IPS-NIHi11 (cell line): ENCODE measurements at regions not wholly inside any gene's neighbourhood (a gene's known extent, or its start where the extent isn't known, plus 50 kb on each side); places are given as distances from the start of the nearest gene placed in this dataset.
"Not testable (repeated sequence)": the region's sequence is repeated elsewhere in the genome, so short reads cannot be mapped to it uniquely, and the experiment has no call there.

Source experiments
- DNase-seq: peaks from one replicate; pipeline ENCODE4 v3.0.0; 2012; ENCODE audit warnings: mixed read lengths, low spot score

- no peak for DNase-seq
Observed at GRCh38 chr9:94033383-94033782, 50.9 kb upstream of the PTPDC1 start.

GRCh38 chr9:94031946-94032345, 52.3 kb upstream of the PTPDC1 start:
- DNase-seq, result no peak

- DNase-seq, result no peak
Observed at GRCh38 chr9:94031380-94031779, 52.9 kb upstream of the PTPDC1 start.

DNA sequence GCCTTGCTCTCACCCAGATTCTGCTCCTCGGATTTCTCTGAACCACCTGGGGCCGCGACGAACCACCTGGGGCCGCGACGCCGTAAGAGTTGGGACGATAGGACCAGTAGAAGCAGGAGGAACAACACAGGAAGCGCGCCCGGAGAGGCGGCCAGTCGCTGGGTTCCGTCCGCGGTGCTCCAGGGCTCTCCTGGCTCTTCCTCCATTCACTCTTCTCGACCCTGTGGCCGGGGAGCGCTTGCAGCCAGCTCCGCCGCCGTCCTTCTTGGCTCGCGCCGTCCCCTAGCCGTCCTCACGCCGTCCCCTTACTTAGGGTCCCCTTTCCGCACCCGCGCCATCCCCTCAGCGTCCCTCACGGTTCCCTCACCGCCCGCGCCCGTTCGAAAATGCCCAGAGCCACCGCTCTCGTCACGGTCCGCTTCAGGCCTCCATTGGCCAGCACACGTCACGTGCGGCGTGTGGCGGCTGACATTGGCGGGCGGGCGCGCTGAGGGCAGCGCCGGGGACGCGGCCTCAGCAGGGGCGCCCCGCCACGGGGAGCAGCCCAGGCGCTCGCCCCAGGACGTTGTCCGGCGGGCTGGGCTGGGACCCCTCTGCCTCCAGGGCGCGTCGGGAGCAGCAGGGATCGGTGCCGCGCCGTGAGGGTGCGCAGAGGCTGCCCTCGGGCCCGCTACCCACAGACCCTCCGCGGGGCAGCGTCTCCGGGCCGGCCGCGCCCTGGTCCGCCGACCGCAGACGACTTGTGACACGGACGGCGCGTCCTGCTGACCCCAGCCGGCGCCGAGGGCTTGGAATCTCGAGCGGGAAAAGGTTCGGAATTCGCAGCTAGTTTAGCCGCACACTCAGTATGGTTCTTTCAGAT, 53.7 kb upstream of the PTPDC1 start:
- DNase-seq, result peak; percentile 96

- DNase-seq, result no peak
Observed at GRCh38 chr9:94029932-94030317, 54.3 kb upstream of the PTPDC1 start.

- DNase-seq, result no peak
Observed at GRCh38 chr9:94026816-94027215, 57.4 kb upstream of the PTPDC1 start.

DNA sequence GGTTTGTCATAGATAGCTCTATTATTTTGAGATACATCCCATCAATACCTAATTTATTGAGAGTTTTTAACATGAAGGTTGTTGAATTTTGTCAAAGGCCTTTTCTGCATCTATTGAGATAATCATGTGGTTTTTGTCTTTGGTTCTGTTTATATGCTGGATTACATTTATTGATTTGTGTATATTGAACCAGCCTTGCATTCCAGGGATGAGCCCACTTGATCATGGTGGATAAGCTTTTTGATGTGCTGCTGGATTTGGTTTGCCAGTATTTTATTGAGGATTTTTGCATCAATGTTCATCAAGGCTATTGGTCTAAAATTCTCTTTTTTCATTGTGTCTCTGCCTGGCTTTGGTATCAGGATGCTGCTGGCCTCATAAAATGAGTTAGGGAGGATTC, 61.8 kb upstream of the PTPDC1 start:
- DNase-seq, result not testable (repeated sequence)

GRCh38 chr9:94020836-94021235, 63.4 kb upstream of the PTPDC1 start:
- DNase-seq, result not testable (repeated sequence)

DNA sequence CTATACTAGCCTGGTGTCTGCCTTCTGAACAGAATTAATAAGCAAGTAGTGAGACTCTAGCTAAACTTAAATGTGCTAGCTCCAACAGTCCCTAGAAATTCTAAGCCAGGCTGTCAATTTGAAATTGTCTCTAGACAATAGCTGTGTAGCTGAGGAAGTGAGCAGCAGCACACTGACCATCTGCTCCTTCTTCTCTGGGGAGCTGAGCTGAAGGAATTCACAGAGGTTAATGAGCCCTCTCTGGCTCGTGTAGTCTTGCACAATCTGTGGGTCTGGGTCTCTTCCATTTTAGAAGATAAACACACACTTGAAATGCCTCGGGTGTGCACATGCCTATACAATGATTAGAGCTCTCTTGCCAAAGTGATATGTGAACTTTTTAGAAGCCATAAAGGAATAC, 63.5 kb upstream of the BARX1 start:
- DNase-seq, result no peak

DNA sequence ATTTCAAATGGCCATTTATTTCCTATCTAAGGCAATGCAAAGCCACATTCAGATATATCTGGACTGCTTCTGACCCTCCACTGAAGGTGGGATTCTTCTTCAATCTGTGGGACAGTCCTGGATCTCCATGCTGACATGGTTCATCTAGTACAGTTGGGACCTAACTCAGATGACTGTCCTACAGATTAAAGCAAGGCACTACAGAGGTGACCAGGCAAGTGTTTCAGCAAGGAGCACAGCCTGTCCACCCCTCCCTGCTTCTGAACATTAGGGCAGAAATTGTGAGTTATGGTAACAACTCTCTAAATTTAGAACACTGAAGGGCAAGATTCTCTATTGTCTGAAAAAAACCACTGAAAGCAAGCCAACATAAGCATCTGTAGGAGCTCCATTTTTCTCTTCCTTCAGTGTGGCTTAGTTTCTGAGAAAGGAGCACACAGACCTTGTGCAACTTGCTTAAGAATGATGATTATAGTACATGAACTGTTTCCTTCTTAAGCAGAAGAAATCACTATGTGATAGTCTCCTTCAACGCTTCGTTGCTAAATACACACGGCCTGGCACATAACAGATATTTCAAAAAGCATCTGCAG, 62.9 kb upstream of the BARX1 start:
- no peak for DNase-seq

GRCh38 chr9:94016744-94017143, 61.6 kb upstream of the BARX1 start:
- DNase-seq, result no peak

- DNase-seq, result no peak
Observed at GRCh38 chr9:94014920-94015319, 59.8 kb upstream of the BARX1 start.

- peak; percentile 54 for DNase-seq
Observed at GRCh38 chr9:94014066-94014654, 59.0 kb upstream of the BARX1 start.

DNA sequence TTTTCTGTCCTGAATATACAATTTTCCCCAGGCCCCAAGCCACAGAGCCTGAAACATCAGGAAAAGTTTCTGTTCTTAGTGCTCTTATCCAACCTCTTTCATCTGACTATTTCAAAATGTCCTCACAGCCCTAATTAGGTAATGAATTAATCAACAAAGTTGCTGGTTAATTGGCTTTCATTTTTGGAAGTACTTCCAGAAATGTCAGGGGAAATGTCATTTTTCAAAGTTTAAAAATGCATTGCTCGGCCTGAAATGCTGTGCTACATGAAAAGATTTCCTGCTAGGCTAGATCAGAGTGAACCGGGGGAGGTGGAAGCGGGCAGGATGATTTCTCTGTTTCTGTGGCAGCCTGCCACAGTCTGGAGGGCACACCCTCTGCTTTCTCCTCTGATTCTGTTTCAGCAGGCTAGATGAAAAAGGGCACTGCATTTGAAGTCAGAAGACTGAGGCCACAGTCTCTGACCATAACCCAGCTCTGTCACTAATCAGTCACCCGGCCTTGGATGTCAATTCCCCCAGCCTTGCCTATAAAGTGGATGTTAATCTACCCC, 55.9 kb upstream of the BARX1 start:
- no peak for DNase-seq

- no peak for DNase-seq
Observed at GRCh38 chr9:94005272-94005901, 50.2 kb upstream of the BARX1 start.
